NCI-H1105 treated with DMSO at 0.1 percent for 48 hours (cell line): ENCODE measurements at regions not wholly inside any gene's neighbourhood (a gene's known extent, or its start where the extent isn't known, plus 50 kb on each side); places are given as distances from the start of the nearest gene placed in this dataset.
"Not testable (repeated sequence)": the region's sequence is repeated elsewhere in the genome, so short reads cannot be mapped to it uniquely, and the experiment has no call there.

Experiments
- DNase-seq: peaks from one replicate; lab custom pipeline; 2025; lab: John Stamatoyannopoulos, UW

DNA sequence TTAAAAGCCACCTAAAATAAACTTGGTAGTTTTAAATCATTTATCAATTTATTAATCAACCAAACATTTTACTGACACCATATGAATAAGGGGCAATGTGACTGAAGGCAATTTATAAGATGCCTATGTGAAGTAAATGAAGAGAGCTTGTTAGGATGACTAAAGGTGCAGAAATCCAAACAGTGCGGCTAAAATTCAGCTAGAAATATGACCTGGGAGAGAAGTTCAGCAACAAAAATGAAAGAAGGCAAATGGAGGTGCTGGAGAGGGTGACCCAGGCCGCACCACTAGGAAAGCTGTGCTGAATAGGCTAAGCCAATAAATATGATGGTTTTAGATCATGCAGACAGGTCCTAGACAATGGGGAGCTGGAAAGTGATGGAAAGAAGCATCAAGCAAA, 403.7 kb downstream of the BTG1 start:
- no peak for DNase-seq

GRCh38 chr12:91733846-91734245, 411.8 kb downstream of the BTG1 start:
- DNase-seq: not testable (repeated sequence)

- no peak for DNase-seq
These were observed 413.6 kb downstream of the BTG1 start for GRCh38 chr12:91732086-91732485.

DNA sequence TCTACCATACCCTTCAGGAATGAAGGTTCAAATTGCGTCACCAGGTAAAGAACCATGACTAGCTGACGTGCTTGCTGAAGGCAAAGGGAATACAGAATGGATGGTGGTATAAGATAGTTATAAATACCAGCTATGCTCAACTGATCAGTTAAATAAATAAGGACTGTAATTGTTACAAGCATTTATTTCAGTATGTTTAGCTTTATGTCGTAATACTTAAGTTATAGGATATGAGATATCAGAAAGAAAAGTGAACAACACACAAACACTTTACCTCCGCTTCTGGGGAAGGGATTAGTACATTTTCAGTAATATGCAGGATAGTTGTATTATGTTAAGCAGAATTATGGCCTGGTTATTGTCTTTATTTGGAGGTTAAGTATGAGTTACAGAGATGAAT, 416.1 kb downstream of the BTG1 start:
- no peak for DNase-seq

GRCh38 chr12:91723191-91723590, 422.5 kb downstream of the BTG1 start:
- DNase-seq: no peak

- DNase-seq: no peak
These were observed 423.6 kb downstream of the BTG1 start for GRCh38 chr12:91722072-91722471.

DNA sequence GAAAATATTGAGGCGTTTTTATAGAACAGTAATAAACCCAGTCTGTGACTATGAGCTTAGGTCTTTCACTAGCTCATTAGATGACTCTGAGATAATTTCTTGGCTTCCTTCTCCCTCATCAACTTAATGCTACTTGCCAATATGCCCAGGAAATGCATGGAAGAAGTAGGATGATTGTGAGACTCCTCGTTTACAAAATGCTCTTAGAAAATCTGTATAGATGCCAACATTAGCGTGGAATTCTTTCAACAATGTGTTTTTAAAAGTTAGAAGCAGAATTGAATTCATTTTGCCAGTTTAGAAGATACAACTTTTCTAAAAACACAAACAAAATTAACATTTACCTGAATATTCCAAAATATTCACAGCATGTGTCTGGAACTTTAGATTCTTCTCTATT, 424.6 kb downstream of the BTG1 start:
- DNase-seq: no peak

DNA sequence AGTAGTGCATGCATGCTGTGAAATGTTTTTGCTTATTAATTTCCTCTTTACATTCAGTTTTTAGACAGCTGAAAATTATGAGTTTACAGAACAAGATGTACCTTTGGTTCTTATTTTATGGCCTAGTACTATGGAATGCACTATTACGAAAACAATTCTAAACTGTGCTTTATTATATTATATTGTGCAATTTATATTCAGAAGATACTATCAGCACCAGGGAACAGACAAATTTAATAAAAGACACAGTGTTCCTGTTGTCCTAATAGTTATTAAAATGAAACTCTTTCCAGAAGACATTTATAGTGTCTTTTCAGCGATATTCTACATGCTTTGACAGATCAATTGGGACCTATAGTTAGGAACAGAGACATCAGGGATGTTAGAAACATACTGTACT, 427.3 kb downstream of the BTG1 start:
- no peak for DNase-seq

GRCh38 chr12:91717804-91718203, 427.8 kb downstream of the BTG1 start:
- no peak for DNase-seq

- DNase-seq: not testable (repeated sequence)
These were observed 433.7 kb downstream of the BTG1 start for GRCh38 chr12:91711925-91712324.

GRCh38 chr12:91706466-91706865, 439.2 kb downstream of the BTG1 start:
- no peak for DNase-seq

DNA sequence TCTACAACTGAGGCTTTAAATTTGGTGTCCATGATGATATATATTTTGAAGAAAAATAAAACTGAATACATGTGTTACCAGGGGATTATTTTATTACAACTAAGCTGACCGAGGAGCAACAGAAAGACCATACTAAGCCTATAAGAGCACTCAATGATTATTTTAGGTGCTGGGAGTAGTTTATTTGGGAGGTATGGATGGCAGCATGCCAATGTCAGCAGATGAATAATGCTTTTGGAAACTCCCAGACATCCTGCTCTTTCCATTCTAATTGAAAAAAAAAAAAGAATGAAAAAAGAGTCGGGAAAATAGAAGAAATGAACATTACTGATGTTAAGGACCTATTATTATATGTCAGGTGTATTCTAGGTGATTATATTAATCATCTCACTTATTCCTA, 441.2 kb downstream of the BTG1 start:
- DNase-seq: peak; percentile 93

- DNase-seq: no peak
These were observed 442.0 kb downstream of the BTG1 start for GRCh38 chr12:91703491-91704283.

- no peak for DNase-seq
These were observed 442.7 kb downstream of the BTG1 start for GRCh38 chr12:91702843-91703425.

DNA sequence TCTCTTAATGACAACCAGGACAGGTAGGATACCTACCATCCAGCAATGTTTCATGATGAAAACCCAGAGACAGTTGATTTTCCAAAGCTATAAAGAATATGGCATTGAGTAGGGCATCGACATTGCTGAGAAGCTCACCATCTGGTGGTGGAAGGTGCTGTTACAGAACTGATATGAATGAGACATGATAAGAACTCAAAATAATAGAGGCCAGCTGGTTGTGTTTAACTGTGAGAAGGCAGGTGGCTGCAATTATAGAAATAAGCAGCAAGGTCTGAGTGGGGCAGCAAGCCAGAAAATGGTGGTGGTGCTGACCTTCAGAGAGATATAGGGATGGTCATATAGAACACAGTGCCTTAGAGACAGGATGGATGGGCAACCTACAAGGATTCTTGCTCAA, 449.7 kb downstream of the BTG1 start:
- no peak for DNase-seq

DNA sequence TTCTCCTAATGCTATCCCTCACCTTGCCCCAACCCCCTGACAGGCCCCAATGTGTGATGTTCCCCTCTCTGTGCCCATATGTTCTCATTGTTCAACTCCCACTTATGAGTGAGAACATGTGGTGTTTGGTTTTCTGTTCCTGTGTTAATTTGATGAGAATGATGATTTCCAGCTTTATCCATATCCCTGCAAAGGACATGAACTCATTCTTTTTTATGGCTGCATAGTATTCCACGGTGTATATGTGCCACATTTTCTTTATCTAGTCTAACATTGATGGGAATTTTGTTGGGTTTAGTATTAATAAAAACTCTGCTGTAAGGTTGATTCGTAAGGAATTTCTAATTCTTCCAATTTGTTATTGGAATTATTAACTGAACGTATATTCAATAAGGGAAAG, 450.2 kb downstream of the BTG1 start:
- DNase-seq: not testable (repeated sequence)

DNA sequence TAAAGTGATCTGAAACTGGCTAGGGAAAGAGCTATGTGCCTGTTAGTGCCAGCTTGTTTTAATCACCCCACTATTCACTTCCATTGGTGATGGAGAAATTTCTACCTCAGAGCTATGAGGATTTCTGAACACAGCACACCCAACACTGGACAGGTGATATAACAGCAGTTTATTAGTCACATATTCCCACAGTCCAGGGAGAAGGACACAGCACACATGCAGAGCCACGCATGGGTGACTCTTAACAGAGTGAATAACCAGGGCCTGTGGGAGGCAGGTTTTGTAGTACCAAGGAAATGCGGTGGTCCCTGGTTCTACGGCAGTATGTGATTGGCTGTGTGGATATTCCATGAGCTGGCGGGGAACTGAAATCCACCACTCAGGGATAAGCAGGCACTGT, 455.1 kb downstream of the BTG1 start:
- DNase-seq: no peak

GRCh38 chr12:91687052-91688017, 458.3 kb downstream of the BTG1 start:
- DNase-seq: no peak

GRCh38 chr12:91685917-91686316, 459.7 kb downstream of the BTG1 start:
- no peak for DNase-seq

GRCh38 chr12:91681751-91682150, 463.9 kb downstream of the BTG1 start:
- no peak for DNase-seq

- DNase-seq: no peak
These were observed 464.8 kb downstream of the BTG1 start for GRCh38 chr12:91680864-91681263.

DNA sequence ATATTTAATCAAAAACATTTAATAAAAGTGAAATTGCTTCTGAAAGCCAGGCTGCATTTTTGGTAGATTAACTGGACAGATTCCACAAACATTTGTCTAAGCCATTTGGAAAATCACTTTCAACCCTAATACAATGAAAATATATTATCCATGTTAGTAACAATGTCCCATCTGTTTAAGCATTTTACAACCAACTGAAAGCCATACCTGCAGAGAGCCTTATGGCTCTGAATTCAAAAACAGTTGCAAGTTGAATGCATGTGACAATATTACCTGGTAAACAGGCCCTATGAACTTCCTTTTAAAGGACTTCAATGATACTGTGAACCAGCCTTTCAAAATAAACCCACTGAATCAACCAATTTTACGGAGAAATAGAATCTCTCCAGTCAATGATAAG, 468.1 kb downstream of the BTG1 start:
- no peak for DNase-seq

DNA sequence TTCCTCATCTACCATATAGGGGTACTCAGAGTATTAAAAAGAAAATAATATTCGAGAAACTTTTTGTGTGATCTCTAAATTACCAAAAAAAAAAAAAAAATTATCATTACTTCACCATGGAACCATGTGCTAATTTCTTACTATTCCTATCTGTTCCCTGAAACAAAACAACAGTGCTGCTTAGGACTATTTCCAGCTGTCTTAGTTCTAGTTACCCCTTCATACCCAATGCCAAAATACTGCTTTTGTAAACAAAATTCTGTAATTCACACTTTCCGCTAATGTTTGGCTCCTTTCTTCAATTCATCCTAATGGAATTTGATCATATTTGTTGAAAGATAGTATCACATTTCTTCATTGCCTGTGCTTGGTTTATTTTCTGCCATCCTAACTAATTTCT, 470.2 kb downstream of the BTG1 start:
- no peak for DNase-seq
